ENCODE measurements at regions not wholly inside any gene's neighbourhood (a gene's known extent, or its start where the extent isn't known, plus 50 kb on each side); places are given as distances from the start of the nearest gene placed in this dataset.
"Not testable (repeated sequence)": the region's sequence is repeated elsewhere in the genome, so short reads cannot be mapped to it uniquely, and the experiment has no call there.

GRCh38 chr21:33121715-33122475, 52.0 kb downstream of the OLIG1 start:
- DNase-seq (ENCODE audit: low spot score): no peak

GRCh38 chr21:33122507-33122906, 52.6 kb downstream of the OLIG1 start:
- DNase-seq (ENCODE audit: low spot score): no peak

GRCh38 chr21:33123374-33124123, 53.6 kb downstream of the OLIG1 start:
- DNase-seq (ENCODE audit: low spot score): no peak

GRCh38 chr21:33124889-33125288, 54.9 kb downstream of the OLIG1 start:
- DNase-seq (ENCODE audit: low spot score): no peak

- DNase-seq (ENCODE audit: low spot score): no peak
These were observed 55.9 kb downstream of the OLIG1 start for GRCh38 chr21:33125680-33126375.

GRCh38 chr21:33126569-33126968, 56.6 kb downstream of the OLIG1 start:
- no peak for DNase-seq (ENCODE audit: low spot score)

DNA sequence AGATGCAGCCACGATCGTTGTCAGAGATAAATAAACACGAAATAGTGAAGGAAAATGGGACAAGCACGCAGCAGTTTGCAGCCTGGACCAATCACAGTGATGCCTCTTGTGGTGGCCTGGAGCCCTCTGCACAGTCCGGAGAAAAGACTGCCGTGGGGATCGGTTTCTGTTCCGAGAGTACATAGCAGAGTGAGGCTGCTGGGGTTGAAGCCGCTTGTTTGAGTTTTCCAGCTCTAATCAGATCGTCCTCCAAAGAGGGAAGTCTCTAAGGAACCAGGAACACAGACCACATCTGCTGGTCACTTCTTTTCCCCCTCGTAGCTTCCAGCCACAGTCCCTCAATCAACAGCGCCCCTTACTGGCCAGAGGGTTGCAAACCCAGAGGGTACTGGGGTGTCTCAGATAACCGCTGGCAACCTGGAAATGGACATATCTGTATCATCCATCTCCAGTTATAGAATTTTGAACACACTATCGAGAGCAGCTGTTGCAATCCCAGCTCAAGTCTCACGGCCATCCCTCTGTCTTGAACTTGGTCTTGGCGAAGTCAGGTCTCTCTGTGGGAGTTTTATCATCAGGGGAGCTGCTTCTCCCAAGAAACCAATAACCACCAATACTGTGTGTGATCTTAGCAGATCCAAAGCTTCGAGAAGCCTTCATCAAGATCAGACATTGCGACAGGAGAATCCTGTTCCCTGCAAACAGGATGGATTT, 57.4 kb downstream of the OLIG1 start:
- DNase-seq (ENCODE audit: low spot score): peak; percentile 53

- DNase-seq (ENCODE audit: low spot score): no peak
These were observed 57.9 kb downstream of the OLIG1 start for GRCh38 chr21:33127868-33128242.

- DNase-seq (ENCODE audit: low spot score): no peak
These were observed 58.6 kb downstream of the OLIG1 start for GRCh38 chr21:33128538-33128937.

DNA sequence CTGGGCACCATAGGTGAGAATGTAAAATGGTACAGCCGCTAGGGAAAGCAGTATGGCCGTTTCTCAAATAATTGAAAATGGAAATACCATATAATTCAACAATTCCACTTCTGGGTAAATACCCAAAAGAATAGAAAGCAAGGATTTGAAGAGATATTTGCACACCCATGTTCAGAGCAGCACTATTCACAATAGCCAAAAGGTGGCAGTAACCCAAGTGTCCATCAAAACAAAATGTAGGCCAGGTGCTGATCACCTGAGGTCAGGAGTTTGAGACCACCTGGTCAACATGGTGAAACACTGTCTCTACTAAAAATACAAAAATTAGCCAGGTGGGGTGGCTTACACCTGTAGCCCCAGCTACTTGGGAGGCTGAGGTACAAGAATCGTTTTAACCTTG, 62.1 kb downstream of the OLIG1 start:
- DNase-seq (ENCODE audit: low spot score): no peak

DNA sequence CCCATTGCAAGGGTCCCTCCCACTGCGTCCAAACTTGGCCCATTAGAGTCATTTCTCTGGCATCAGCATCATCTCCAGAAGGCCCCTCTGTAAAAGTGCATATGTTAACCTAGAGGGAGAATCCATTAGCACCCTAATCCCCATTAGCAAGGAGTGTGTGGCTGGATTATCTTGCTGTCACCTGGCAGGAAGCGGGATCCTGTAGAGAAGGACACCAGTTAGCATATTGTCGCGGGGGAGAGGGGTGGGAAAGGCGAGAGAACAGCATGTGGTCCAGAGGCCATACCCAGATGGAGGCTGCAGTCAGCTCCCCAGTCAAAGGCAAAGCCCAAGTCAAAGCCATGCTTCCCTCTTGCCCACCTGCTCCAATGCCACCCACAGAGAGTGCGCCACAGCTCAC, 64.0 kb downstream of the OLIG1 start:
- no peak for DNase-seq (ENCODE audit: low spot score)

GRCh38 chr21:33135925-33136324, 66.0 kb downstream of the OLIG1 start:
- DNase-seq (ENCODE audit: low spot score): no peak

DNA sequence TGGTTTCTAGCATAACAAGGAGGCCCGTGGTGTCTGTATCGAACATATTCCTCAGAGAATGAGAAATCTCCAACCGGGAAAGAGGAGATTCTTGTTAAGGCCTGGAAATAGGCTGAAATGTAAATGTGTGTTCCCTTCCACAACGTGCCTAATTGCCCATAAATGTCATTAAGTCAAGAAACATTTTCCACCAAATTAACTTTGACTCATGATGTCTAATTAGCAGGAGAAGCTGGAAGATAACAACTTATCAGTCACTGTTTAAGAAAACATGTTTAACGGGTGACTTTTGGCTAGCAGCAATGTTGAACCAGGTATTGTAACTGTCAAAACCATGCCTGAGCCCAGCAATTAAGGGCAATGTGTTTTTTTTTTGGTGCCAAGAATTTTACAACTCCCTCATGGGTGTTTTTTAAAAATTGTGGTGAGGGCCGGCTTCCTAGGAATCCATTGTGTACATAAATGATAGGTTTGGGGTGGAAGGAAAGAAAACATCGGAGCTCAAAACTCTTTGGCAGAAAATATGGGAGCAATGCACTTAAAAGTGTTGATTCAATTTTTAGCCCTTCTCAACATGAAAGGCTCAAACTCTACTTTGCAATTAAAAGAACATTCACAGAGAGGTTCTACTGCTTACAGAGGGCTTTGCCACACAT, 67.0 kb downstream of the OLIG1 start:
- DNase-seq (ENCODE audit: low spot score): no peak

DNA sequence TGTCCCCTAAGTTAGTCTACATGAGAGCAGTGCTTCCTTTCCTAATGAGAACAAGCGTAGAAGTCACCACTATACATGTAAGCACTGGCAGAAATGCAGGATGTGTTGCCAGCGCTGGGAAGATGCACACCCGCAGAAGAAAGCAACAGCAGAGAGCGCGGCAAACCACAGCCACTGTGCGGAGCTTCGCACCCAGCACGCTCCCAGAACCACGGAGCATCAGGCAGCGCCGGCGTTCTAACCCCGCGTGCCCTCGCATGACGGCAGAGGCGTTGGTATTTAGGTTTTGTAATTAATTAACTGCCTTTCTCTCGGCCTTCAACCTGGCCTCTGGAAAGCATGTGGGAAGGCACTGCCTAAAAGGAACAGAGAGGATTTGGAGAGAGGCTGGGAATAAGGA, 69.1 kb downstream of the OLIG1 start:
- DNase-seq (ENCODE audit: low spot score): no peak

GRCh38 chr21:33140288-33140687, 70.3 kb downstream of the OLIG1 start:
- DNase-seq (ENCODE audit: low spot score): no peak

- DNase-seq (ENCODE audit: low spot score): no peak
These were observed 76.5 kb downstream of the OLIG1 start for GRCh38 chr21:33146467-33146866.

- no peak for DNase-seq (ENCODE audit: low spot score)
These were observed 79.2 kb downstream of the OLIG1 start for GRCh38 chr21:33149181-33149580.

DNA sequence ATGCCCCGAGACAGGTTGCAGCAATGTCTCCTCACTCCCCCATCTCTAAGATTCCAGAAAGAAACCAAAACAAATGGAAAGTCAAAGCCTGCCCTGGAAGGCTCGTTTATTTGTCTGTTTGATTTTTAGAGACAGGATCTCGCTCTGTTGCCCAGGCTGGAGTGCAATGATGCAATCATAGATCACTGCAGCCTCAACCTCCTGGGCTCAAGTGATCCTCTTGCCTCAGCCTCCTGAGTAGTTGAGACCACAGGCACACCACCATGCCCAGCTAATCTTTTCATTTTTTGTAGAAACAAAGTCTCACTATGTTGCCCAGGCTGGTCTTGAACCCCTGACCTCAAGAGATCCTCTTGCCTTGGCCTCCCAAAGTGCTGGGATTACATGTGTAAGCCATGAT, 78.8 kb upstream of the IFNAR2 start:
- DNase-seq (ENCODE audit: low spot score): not testable (repeated sequence)

DNA sequence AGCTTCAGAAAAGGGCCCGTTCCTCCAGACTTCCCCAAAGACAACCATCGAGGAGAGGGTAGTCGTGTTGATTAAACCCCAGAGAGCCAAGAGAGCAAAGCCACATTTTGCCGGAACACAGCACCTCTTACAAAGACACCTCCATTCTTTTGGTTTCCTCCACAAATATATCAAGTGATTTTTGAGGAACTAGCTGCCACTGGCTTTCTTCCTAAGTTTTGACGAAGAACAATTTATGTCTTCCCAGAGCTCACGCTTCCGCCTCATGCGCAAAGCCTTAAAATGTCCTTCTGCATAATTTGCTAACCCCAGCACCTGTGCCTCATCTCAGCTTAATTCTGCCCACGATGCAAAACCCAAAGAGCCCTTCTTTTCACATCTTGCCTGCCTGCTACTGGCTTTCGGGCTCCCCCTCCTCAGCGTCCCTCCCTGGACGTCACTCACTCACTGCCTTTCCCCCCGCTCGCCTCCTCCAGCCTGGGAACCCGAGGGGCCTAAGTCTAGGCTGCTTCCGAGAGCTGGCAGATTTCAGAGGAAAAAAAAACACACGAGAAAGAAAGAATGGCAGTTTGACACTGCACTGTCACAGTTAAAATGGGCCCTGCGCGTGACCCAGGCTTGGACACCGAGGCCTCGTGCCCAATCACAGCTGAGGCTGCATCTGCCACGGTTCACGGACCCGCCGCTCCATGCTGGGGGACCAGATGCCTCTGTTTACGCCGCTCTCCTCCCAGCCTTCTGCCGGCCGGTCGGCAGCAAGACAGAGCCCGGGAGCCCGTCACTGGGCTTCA, 77.6 kb upstream of the IFNAR2 start:
- no peak for DNase-seq (ENCODE audit: low spot score)

DNA sequence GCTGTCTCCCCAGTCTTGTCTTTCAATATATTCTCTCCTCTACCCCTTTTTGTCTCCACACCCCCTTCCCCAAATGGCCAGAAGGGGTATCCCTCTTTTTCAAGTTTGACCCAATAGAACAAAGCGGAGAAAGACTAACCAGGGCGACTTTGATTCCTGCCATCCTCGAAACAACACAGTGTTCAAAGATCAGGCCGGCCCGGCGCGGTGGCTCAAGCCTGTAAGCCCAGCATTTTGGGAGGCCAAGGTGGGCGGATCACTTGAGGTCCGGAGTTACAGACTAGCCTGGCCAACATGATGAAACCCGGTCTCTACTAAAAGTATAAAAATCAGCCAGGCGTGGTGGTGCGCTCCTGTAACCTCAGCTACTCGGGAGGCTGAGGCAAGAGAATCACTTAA, 77.0 kb upstream of the IFNAR2 start:
- no peak for DNase-seq (ENCODE audit: low spot score)

GRCh38 chr21:33155005-33155404, 74.7 kb upstream of the IFNAR2 start:
- DNase-seq (ENCODE audit: low spot score): no peak
